K562 (cell line): ENCODE measurements at regions not wholly inside any gene's neighbourhood (a gene's known extent, or its start where the extent isn't known, plus 50 kb on each side); places are given as distances from the start of the nearest gene placed in this dataset.

Experiments used
- FOSL1 ChIP-seq: fragments of 200-800 bp; sonication (Bioruptor generic); conservative IDR thresholded peaks from 2 replicates; pipeline ENCODE4 v1.6.1; 2016; ENCODE audit warnings: missing genetic modification characterization, missing compliant biosample characterization
- KAT7 ChIP-seq: sonication (generic); formaldehyde crosslinking; IDR thresholded peaks from 2 replicates; pipeline ENCODE4 v1.8.0; 2022; ENCODE audit warnings: missing genetic modification reagents, mild to moderate bottlenecking, borderline replicate concordance
- KLF10 ChIP-seq: fragments of 250-450 bp; sonication (Bioruptor Pico); IDR thresholded peaks from 2 replicates; pipeline ENCODE4 v1.6.1; 2021; ENCODE audit warnings: matching md5 sums
- NFRKB ChIP-seq: fragments of 450-650 bp; IDR thresholded peaks from 2 replicates; pipeline ENCODE4 v1.6.1; 2016; ENCODE audit warnings: low read depth
- POLR2A ChIP-seq: fragments of 450-650 bp; conservative IDR thresholded peaks from 2 replicates; pipeline ENCODE4 v1.6.1; 2016
- SMAD4 ChIP-seq: fragments of 250-450 bp; sonication (Bioruptor Pico); conservative IDR thresholded peaks from 2 replicates; pipeline ENCODE4 v1.8.0; 2021; ENCODE audit warnings: inconsistent platforms, mild to moderate bottlenecking, moderate library complexity
- SP1 ChIP-seq: sonication (generic); formaldehyde crosslinking; IDR thresholded peaks from 2 replicates; pipeline ENCODE4 v1.8.1; 2022; ENCODE audit warnings: mild to moderate bottlenecking, missing genetic modification reagents
- SRSF3 ChIP-seq: fragments of 200-400 bp; formaldehyde crosslinking; IDR thresholded peaks from 2 replicates; pipeline ENCODE4 v1.6.1; 2016; ENCODE audit warnings: mild to moderate bottlenecking, low read length, moderate library complexity; ENCODE audit not compliant: insufficient read depth
- ZNF217 ChIP-seq: sonication (generic); formaldehyde crosslinking; IDR thresholded peaks from 2 replicates; pipeline ENCODE4 v1.8.0; 2022; ENCODE audit warnings: mild to moderate bottlenecking, missing genetic modification reagents
- ZNF431 ChIP-seq: sonication (generic); formaldehyde crosslinking; IDR thresholded peaks from 2 replicates; pipeline ENCODE4 v1.8.0; 2022; ENCODE audit warnings: mild to moderate bottlenecking, missing genetic modification reagents
- TF ChIP-seq, protein P1 (sequence below): sonication (generic); formaldehyde crosslinking; IDR thresholded peaks from 2 replicates; pipeline ENCODE4 v1.8.1; 2023; ENCODE audit warnings: mild to moderate bottlenecking, missing genetic modification reagents, moderate library complexity
- TF ChIP-seq, protein P2 (sequence below), 3 experiments: IDR thresholded peaks in 2 of 3; conservative IDR thresholded peaks in 1 of 3; 2 replicates each; pipeline ENCODE4 v1.5.1; 2011 to 2012; ENCODE audit warnings: low read length in 3 of 3, mild to moderate bottlenecking in 3 of 3, control low read depth in 2 of 3, improper control_type of control experiment in 1 of 3, inconsistent platforms in 1 of 3, low read depth in 1 of 3, mixed read lengths in 1 of 3, moderate library complexity in 1 of 3; ENCODE audit not compliant: insufficient read depth in 2 of 3
- TF ChIP-seq, protein P3 (sequence below): fragments of 250-450 bp; sonication (Bioruptor Pico); IDR thresholded peaks from 2 replicates; pipeline ENCODE4 v1.5.0; 2021

DNA sequence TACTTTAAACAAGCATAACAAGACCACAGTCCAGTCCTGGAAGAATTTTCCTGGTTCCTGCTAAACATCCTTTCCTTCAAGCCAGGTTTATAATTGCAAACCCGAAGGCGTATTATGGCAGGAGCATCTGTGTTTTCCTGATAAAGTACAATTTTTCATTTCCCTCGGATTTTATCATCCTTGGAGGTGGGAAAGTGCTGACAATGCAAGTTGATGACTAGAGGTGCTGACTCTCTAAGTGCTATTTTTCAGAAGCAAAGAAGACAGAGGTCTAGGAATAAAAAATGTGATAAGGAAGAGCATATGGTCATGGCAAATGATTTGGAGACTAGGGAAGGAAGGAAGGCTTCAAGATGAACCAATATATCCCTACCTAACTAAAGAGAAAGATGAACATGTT is 703.2 kb upstream of the LRRN3 start:
- TF ChIP-seq SP1 (no peak), POLR2A (no peak), SMAD4 (no peak), KLF10 (CRISPR knock-in tag) (no peak), ZNF217 (no peak), FOSL1 (tag) (no peak), ZNF431 (no peak), SRSF3 (no peak), KAT7 (CRISPR knock-in tag) (no peak), NFRKB (no peak)
- TF ChIP-seq, protein P1, sequence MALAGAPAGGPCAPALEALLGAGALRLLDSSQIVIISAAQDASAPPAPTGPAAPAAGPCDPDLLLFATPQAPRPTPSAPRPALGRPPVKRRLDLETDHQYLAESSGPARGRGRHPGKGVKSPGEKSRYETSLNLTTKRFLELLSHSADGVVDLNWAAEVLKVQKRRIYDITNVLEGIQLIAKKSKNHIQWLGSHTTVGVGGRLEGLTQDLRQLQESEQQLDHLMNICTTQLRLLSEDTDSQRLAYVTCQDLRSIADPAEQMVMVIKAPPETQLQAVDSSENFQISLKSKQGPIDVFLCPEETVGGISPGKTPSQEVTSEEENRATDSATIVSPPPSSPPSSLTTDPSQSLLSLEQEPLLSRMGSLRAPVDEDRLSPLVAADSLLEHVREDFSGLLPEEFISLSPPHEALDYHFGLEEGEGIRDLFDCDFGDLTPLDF (CRISPR knock-in tag) = no peak
- TF ChIP-seq, protein P2, sequence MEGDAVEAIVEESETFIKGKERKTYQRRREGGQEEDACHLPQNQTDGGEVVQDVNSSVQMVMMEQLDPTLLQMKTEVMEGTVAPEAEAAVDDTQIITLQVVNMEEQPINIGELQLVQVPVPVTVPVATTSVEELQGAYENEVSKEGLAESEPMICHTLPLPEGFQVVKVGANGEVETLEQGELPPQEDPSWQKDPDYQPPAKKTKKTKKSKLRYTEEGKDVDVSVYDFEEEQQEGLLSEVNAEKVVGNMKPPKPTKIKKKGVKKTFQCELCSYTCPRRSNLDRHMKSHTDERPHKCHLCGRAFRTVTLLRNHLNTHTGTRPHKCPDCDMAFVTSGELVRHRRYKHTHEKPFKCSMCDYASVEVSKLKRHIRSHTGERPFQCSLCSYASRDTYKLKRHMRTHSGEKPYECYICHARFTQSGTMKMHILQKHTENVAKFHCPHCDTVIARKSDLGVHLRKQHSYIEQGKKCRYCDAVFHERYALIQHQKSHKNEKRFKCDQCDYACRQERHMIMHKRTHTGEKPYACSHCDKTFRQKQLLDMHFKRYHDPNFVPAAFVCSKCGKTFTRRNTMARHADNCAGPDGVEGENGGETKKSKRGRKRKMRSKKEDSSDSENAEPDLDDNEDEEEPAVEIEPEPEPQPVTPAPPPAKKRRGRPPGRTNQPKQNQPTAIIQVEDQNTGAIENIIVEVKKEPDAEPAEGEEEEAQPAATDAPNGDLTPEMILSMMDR (IDR thresholded peaks at IDR 0.05 in 2 of 3, conservative IDR thresholded peaks at IDR 0.05 in 1 of 3; ENCODE audit: insufficient read depth in 2 of 3, low read depth in 1 of 3, low read length in 3 of 3) = no peak
- TF ChIP-seq, protein P3, sequence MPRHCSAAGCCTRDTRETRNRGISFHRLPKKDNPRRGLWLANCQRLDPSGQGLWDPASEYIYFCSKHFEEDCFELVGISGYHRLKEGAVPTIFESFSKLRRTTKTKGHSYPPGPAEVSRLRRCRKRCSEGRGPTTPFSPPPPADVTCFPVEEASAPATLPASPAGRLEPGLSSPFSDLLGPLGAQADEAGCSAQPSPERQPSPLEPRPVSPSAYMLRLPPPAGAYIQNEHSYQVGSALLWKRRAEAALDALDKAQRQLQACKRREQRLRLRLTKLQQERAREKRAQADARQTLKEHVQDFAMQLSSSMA (CRISPR knock-in tag) = no peak
